Superior temporal gyrus (tissue), 1 donor: ENCODE measurements at regions not wholly inside any gene's neighbourhood (a gene's known extent, or its start where the extent isn't known, plus 50 kb on each side); places are given as distances from the start of the nearest gene placed in this dataset.

Experiments used
- DNase-seq: peaks from one replicate; pipeline ENCODE4 v3.0.0-alpha.2; 2016; ENCODE audit errors: extremely low spot score

DNA sequence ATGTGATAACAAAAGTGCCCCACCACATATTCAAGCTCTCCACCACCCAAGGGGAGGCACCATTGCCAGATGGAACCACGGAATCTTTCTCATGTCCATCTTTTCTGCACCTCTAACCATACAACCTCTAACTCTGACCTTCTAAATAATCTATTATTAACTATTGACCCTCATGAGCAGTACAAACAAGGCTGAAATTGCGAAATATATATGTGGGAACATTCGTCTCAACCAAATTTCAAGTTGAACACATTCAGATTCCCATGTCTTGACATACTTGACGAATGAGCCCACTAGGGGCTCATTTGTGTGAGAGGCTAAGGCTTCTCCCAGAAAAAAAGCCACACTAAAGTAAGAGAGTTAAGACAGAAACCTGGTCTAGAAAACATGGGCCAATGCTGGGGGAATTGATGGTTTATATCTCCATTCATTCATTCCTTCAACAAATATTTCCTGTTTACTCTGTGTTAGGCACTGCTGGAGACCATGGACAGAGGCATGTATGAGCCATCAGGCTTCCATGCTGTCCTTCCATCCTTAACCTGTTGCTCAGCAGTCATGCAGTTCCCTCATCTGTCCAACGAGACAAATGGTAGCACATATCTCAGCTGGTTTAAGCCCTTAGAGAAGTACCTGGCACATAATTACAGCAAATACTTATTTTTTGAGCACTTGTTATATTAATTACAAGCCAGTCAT lies 130.4 kb downstream of the ESM1 start:
- DNase-seq, result no peak

GRCh38 chr5:54852007-54852406 lies 133.4 kb downstream of the ESM1 start:
- DNase-seq, result no peak

DNA sequence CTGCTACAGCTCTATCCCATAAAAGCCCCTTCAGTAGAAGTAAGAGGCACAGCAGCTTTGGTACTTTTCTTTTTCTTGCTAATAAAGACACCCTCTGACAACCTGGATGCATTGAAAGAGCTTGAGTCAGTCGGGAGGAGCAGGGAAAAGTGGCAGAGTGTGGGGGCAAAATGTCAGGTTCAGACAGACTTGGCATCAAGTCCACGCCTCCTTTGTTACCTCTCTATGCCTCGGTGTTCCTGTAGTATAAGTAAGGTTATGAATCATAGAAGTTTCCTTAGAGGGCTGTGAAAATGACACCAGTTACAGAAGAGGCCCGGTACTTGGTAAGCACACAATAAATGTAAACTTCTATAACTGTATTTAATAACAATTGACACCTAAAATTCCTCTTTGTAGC lies 133.9 kb downstream of the ESM1 start:
- DNase-seq, result no peak

GRCh38 chr5:54848581-54848980 lies 136.8 kb downstream of the ESM1 start:
- no peak for DNase-seq

- no peak for DNase-seq
Observed at GRCh38 chr5:54845567-54845941, 139.8 kb downstream of the ESM1 start.

- peak; percentile 90 for DNase-seq
Observed at GRCh38 chr5:54844905-54845566, 140.4 kb downstream of the ESM1 start.

DNA sequence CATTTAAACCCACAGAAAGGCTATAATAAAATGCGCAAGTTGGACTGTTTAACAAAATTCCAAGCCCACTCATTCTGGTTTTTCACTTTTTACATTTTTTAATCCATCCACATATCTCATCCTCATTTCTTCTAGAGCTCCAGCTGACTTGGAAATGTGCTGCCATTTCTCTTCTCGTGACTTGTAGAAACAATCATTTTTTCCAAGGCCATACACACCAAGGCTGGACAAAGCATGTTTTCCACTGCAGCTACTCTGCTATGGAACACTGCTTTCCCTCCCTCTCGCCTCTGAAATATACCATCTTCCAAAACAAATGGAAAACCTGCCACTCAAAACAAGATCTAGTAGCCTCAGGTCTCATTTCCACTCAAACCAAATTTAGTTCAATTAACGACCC lies 141.1 kb downstream of the ESM1 start:
- DNase-seq, result no peak

GRCh38 chr5:54841481-54841880 lies 143.9 kb downstream of the ESM1 start:
- no peak for DNase-seq

DNA sequence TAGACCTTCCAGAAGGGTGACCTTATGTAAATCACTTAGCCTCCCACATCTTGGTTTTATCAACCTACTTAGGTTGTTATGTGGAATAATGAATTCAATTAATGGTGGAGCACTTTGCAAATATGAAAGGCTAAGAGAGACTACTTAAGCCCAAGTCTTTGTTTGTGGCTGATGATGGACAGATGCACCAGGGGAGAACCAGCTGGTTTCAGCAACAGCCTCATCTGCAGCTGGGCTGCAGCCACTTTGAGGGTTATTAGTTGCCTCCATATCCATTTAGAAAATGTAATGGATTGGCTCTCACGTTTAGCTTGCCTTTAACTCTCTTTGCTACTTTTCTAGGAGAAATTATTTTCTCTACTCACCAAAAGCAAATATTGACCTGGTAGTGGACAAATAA lies 146.6 kb downstream of the ESM1 start:
- no peak for DNase-seq

DNA sequence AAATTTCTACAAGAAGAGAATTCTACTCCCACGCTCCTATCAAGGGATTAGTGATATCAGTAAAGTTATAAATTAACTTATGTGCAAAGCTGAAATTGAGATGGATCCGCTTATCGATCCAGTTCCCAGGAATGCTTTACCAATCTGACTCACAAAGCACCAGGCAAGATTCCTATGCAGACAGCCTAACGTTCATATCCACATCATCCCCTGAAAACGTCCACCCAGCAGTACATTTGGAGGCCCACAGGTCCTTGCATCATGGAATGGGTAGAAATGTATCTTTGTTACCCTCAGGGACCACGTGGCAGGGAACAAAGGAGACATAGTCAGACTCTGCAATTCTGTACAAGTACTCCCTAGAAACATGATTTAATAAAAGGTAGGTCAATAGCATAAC lies 147.4 kb downstream of the ESM1 start:
- no peak for DNase-seq

- no peak for DNase-seq
Observed at GRCh38 chr5:54837093-54837492, 148.3 kb downstream of the ESM1 start.

DNA sequence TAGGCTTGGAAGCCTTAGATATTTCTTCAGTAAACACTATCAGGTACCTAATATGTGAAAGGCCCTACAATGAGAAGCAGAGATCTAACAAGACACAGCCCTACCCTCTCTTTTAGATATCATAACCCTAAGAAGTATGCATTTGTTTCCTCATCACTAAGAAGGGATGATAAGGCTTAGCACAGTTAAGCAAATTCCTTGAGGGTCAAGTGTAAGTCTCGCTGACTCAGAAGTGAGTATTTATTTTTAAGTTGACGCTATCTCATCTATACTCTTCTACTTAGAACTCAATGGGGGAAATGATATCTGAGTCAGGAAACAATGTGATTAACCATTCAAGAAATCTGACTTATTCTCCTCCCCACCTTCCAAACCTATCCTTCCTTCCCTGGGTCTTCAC lies 149.7 kb downstream of the ESM1 start:
- no peak for DNase-seq

- DNase-seq, result no peak
Observed at GRCh38 chr5:54834121-54834842, 151.1 kb downstream of the ESM1 start.

- no peak for DNase-seq
Observed at GRCh38 chr5:54833590-54833989, 151.8 kb downstream of the ESM1 start.

GRCh38 chr5:54832858-54833257 lies 152.5 kb downstream of the ESM1 start:
- DNase-seq, result no peak

DNA sequence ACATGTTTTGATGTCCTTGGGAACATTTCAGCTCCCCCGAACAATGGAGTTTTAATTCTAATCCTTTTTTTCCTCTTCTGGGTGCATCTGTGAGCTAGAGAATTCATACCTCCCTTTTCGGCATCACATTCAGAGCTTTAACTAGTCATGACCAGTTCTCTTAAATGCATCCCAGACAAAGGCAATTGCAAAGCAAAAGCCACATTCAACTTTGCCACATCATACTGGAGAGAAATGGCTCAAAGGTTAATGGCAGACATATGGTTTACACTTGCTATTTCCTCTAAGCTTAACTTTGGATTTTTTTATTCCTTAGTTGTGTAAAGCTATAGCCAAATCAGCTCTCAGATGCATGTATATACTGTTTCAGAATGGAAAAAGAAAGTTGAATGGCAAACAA lies 153.3 kb downstream of the ESM1 start:
- no peak for DNase-seq

GRCh38 chr5:54831233-54831632 lies 154.2 kb downstream of the ESM1 start:
- DNase-seq, result no peak

- no peak for DNase-seq
Observed at GRCh38 chr5:54829676-54830535, 155.5 kb downstream of the ESM1 start.

GRCh38 chr5:54829102-54829501 lies 156.3 kb downstream of the ESM1 start:
- no peak for DNase-seq

DNA sequence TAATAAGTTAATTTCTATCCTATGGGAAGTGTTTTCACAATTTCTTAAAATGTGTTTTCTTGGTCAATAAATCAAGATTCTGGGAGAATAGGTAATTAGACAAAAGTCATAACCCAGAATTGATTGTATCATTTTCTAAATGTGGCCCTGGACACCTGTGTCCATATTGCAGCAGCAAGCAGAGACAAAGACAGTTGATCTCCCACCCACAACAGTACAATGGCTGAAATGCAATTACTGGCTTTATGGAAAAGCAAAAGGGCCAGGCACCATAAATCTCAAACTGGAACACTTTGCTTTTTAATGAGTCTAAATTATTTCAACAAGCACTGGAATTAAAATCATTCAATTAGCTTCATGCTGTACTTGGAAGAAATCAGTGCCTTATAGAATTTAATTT lies 157.2 kb downstream of the ESM1 start:
- DNase-seq, result no peak

- no peak for DNase-seq
Observed at GRCh38 chr5:54825005-54825404, 160.4 kb downstream of the ESM1 start.

GRCh38 chr5:54823006-54823405 lies 162.4 kb downstream of the ESM1 start:
- DNase-seq, result no peak
